ENCODE measurements at regions not wholly inside any gene's neighbourhood (a gene's known extent, or its start where the extent isn't known, plus 50 kb on each side); places are given as distances from the start of the nearest gene placed in this dataset.

DNA sequence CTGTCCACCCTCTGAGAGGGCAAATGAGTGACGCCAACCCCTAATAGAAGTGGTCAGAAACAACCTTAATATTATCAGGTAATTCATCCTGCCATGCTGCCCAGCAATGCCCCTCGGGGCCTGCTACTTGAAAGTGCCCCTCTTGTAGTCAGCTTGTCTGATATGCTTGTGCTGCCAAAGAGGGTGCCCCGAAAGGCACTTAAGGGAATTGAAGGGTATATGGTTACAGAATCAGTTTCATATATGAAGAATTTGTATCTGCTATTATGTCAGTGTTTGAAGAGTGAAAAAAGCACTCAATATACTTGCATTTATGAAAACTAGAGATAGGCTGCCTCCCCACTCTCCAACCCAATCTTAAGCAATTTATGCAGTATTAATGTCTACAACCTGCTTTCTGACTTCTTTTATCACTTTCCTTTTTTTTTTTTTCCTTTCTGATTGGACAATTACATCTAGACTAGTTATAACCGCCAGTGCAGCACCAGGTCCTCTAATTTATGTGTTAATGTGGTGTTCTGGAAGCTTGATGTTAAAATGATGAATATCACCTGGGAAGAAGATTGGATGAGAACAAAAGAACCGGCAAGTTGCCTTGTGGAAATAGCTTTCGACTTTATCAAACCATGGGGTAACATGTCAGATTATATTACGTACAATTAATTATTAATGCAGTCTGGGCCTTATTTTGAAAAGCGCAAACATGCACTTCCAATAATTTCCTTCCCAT lies 646.9 kb upstream of the ACVR2A start:
- intact Hi-C loops (cut with DNase I, micrococcal nuclease) = no loop called here

DNA sequence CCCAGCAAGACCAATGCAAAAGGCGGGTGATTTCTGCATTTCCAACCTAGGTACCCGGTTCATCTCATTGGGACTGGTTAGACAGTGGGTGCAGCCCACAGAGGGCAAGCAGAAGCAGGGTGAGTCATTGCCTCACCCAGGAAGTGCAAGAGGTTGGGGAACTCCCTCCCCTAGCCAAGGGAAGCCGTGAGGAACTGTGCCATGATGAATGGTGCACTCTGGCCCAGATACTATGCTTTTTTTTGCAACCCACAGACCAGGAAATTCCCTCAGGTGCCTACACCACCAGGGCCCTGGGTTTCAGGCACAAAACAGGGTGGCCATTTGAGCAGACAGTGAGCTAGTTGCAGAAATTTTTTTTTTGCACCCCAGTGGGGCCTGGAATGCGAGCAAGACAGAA lies 662.6 kb upstream of the ACVR2A start:
- ATAC-seq (peak; percentile 89), DNase-seq (peak in 1 of 3 donors; percentile 31)
- Histone ChIP-seq H3K36me3 (ENCODE audit: low read depth) (no peaks in the 10 kb centered on the region), H3K4me3 (no peak overlapping the region), H3K4me1 (ENCODE audit: low read depth) (no peaks in the 10 kb centered on the region), H3K9me3 (no peaks in the 10 kb centered on the region)
- intact Hi-C loops (cut with DNase I, micrococcal nuclease) = no loop called here
- TF ChIP-seq, protein P1, sequence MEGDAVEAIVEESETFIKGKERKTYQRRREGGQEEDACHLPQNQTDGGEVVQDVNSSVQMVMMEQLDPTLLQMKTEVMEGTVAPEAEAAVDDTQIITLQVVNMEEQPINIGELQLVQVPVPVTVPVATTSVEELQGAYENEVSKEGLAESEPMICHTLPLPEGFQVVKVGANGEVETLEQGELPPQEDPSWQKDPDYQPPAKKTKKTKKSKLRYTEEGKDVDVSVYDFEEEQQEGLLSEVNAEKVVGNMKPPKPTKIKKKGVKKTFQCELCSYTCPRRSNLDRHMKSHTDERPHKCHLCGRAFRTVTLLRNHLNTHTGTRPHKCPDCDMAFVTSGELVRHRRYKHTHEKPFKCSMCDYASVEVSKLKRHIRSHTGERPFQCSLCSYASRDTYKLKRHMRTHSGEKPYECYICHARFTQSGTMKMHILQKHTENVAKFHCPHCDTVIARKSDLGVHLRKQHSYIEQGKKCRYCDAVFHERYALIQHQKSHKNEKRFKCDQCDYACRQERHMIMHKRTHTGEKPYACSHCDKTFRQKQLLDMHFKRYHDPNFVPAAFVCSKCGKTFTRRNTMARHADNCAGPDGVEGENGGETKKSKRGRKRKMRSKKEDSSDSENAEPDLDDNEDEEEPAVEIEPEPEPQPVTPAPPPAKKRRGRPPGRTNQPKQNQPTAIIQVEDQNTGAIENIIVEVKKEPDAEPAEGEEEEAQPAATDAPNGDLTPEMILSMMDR (IDR thresholded peaks at IDR 0.05) = no peak

More for the DNA sequence above, 646.9 kb upstream of the ACVR2A start:
- Histone ChIP-seq H3K4me3 (no peak overlapping the region), H3K9me3 (no peaks in the 10 kb centered on the region), H3K4me1 (ENCODE audit: low read depth) (no peaks in the 10 kb centered on the region), H3K36me3 (ENCODE audit: low read depth) (no peaks in the 10 kb centered on the region)
- TF ChIP-seq, protein P1 (IDR thresholded peaks at IDR 0.05) = no peak
- ATAC-seq (no peak), DNase-seq (no peak)

- TF ChIP-seq, protein P1 (IDR thresholded peaks at IDR 0.05) = no peak
- ATAC-seq (no peak), DNase-seq (no peak)
- Histone ChIP-seq H3K9me3 (no peaks in the 10 kb centered on the region), H3K4me1 (ENCODE audit: low read depth) (no peaks in the 10 kb centered on the region), H3K36me3 (ENCODE audit: low read depth) (no peaks in the 10 kb centered on the region), H3K4me3 (no peak overlapping the region)
- intact Hi-C loops (cut with DNase I, micrococcal nuclease) = no loop called here
Observed at GRCh38 chr2:147181351-147182029, 663.3 kb upstream of the ACVR2A start.

- Histone ChIP-seq H3K4me1 (ENCODE audit: low read depth) (no peaks in the 10 kb centered on the region), H3K4me3 (no peak overlapping the region), H3K9me3 (no peaks in the 10 kb centered on the region), H3K36me3 (ENCODE audit: low read depth) (no peaks in the 10 kb centered on the region)
- TF ChIP-seq, protein P1 (IDR thresholded peaks at IDR 0.05) = no peak
- intact Hi-C loops (cut with DNase I, micrococcal nuclease) = no loop called here
- ATAC-seq (peak; percentile 81), DNase-seq (no peak)
Observed at GRCh38 chr2:147177071-147177857, 667.6 kb upstream of the ACVR2A start.

- peak; percentile 60 for ATAC-seq
- DNase-seq = no peak
Observed at GRCh38 chr2:147174824-147175254, 670.0 kb upstream of the ACVR2A start.

More at GRCh38 chr2:147174824-147175254, 670.0 kb upstream of the ACVR2A start:
- Histone ChIP-seq H3K4me1 (ENCODE audit: low read depth) (no peaks in the 10 kb centered on the region), H3K9me3 (no peaks in the 10 kb centered on the region), H3K36me3 (ENCODE audit: low read depth) (no peaks in the 10 kb centered on the region), H3K4me3 (no peak overlapping the region)
- intact Hi-C loops (cut with DNase I, micrococcal nuclease) = no loop called here
- TF ChIP-seq, protein P1 (IDR thresholded peaks at IDR 0.05) = no peak

Measured in mucosa of descending colon (tissue), 3 donors.